HG03439 (cell line): ENCODE measurements at regions not wholly inside any gene's neighbourhood (a gene's known extent, or its start where the extent isn't known, plus 50 kb on each side); places are given as distances from the start of the nearest gene placed in this dataset.
"Not testable (repeated sequence)": the region's sequence is repeated elsewhere in the genome, so short reads cannot be mapped to it uniquely, and the experiment has no call there.

Experiments used
- ATAC-seq: cut with Tn5 transposase; IDR thresholded peaks from one replicate; pipeline ENCODE4 v1.9.1; 2021; ENCODE audit warnings: mild to moderate bottlenecking, moderate library complexity; ENCODE audit not compliant: unreplicated experiment

- ATAC-seq: no peak
Observed at GRCh38 chr5:99089822-99090549, 161.2 kb upstream of the CHD1 start.

GRCh38 chr5:99088309-99088708 is 159.5 kb upstream of the CHD1 start:
- no peak for ATAC-seq

- ATAC-seq: no peak
Observed at GRCh38 chr5:99083197-99083596, 154.4 kb upstream of the CHD1 start.

DNA sequence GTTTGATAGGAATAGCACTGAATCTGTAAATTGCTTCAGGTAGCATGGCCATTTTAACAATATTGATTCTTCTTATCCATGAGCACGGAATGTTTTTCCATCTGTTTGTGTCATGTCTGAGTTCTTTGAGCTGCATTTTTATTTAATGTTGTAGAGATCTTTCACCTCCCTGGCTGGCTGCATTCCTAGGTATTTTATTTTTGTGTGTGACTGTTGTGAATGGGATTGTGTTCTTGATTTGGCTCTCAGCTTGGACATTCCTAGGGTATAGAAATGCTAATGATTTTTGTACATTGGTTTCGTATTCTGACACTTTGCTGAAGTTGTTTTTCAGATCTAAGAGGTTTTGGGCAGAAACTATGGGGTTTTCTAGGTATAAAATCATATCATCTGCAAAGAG is 152.9 kb upstream of the CHD1 start:
- no peak for ATAC-seq

DNA sequence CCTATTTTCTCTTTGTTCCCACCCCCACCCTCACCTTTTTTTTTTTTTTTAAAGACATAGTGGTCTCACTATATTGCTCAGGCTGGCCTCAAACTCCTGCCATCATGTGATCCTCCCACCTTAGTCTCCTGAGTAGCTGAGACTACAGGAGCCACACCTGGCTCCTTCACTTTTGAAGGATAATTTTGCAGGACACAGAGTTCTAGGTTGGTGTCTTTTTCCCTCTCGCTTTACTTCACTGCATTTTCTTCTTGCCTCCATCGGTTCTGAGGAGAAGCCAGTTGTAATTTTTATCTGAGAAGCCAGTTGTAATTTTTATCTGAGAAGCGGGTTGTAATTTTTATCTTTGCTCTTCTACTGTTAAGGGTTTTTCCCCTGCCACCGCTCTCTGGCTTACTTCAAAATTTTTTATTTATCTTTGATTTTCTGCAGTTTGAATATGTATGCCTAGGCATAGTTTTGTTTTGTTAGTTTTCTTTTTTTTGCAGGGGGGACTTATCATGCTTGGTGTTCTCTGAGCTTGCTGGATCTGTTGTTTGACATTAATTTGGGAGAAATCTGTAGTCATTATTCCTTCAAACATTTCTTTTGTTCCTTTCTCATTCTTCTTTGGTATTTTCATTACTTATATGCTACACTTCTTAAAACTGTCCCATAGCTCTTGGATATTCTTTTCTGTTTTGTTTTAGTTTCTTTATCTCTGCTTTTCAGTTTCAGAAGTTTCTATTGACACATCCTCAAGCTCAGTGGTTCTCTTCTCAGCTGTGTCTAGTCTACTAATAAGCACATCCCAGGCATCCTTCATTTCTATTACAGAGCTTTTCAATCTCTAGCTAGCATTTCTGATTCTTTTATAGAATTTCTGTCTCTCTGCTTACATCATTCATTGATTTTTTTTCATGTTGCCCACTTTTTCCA is 148.2 kb upstream of the CHD1 start:
- peak; percentile 77 for ATAC-seq

DNA sequence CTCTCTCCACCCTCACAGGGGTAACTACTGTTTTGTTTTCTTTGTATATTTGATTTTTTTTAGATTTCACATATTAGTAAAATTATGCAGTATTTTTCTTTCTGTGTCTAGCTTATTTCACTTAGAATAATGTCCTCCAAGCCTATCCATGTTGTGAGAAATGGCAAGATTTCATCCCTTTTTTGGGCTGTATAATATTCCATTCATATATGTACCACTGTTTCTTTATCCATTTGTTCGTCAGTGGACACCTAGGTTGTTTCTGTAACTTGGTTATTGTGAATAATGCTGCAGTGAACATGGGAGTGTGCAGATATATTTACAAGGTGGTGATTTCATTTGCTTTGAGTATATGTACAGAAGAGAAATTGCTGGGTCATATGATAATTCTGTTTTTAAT is 144.0 kb upstream of the CHD1 start:
- ATAC-seq: no peak

DNA sequence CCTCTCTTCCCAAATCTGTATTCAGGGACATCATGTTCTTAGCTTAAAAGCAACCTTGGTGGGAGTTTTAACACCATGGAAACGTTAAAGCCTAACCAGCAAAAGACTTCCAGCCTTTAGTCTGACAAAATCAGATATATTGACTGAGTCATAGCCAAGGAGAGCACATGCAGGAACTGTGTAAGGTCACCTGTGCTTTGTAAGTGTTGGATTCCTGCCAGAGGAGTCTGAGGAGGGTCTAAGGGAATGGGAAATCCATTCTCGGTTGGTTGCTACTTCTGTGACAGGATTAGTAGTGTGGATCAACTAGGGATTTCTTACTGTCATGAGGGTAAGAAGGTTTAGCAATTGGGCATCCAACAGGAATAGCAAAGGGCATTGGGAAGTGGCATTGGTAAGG is 142.0 kb upstream of the CHD1 start:
- ATAC-seq: no peak

- no peak for ATAC-seq
Observed at GRCh38 chr5:99070362-99070761, 141.6 kb upstream of the CHD1 start.

DNA sequence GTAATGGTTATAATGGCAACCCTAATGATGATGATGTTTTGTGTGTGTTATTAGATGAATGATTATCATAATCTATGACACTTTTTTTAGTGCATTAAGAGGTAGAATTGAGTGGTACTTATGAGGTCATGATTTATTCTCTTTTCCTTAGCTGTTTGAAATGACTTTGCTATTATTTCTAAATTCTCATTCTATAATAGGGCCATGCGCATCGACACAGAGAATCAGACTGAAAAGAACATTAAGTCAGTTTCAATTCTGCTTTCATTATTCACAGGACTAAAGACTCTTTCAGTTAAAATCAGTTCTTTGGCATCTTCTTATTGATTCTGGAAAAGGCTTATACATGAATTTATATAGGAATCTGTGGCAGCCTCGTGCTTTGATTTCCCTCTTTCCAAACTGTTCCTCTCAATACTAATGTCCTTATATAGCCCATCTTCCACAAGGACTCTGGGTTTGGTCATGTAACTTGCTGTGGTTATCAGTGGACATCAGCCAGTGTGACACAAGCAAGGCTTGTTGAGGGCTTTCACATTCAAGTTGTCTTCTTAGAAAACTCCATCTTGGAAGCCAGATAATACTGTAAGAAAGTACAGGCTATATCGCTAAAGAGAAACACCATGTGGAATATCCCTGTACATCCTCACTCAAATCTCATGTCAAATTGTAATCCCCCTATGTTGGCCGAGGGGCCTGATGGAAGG is 140.3 kb upstream of the CHD1 start:
- peak; percentile 72 for ATAC-seq

- no peak for ATAC-seq
Observed at GRCh38 chr5:99063737-99064136, 134.9 kb upstream of the CHD1 start.

DNA sequence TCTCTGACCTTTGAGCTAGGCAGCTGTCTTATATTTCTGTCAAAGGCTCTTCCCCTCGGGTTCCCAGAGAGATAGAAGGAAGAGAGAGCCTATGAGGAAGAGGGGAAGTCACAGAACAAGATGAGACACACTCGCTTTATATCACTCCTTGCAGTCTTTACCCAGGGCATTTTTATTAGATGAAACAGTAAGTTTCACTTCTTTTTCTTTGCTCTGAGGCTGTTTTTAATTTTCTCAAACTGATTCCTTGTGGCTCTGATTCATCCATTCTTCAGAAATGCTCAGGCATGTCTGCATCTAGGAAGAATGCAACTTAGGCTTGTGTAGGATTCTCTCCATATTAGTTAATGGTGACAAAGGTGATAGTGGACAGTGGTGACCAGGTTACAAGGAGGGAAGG is 132.9 kb upstream of the CHD1 start:
- no peak for ATAC-seq

DNA sequence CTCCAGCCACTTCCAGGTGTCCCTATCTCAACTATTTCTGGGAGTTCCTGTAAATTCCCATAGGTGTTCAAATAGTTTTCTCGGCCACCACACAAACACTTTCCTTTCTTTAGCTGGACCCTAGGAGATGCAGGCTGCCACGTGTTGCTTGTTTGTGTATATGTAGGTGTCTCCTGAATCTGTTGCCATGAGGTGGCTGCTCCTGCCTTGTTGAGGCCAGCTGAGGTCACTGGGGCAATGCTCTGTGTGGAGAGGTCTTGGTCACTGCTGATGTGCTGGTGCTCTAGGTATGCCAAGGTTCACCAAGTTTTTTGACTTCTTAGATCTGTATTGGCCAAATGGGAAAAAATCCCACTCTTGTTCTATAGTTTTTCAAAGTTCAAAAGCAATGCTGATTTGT is 132.5 kb upstream of the CHD1 start:
- ATAC-seq: no peak

DNA sequence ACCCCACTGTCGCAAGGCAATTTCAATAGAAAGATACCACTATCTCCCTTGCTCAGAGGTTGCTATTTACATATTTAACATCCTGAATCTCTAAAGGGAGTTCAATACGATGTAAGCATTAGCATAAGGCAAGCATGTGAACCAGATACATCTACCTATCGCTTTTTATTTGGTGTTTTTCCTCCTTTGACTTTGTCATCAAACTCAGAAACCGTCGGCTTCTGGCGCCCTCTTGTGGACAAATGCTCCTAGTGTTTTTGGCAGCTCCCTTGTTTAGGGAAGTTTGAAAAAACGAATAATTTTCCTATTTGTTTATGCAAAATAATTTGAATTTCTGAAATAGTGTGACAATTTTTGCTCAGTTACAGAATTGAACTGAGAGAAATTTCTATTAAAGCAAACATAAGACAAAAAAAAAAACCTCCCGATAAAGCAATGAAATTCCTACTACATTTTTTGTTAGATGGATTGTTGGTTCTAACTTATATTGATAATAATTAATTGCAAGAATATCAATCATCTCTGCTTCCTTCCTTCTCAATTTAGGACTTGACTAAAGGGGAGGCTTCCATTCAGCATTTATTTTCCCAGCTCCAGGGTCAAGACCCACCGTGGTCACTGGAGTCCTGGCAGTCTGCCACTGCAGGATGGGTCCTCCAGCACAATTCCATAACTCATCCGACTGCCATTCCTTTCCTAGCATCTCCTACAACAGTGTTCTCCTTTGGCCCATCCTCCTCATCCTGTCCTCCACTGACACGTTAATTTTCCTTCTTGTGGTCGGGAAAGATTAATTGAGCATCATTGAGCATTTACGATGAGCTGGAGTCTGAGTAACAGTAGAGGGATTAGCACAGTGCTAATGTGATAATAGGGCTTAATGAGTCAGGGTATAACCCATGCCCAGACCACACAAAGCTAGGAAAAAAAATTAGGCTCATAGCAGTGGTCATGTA is 131.8 kb upstream of the CHD1 start:
- peak; percentile 69 for ATAC-seq

- peak; percentile 65 for ATAC-seq
Observed at GRCh38 chr5:99059685-99060084, 130.9 kb upstream of the CHD1 start.

GRCh38 chr5:99058466-99058865 is 129.7 kb upstream of the CHD1 start:
- ATAC-seq: no peak

- no peak for ATAC-seq
Observed at GRCh38 chr5:99054972-99055371, 126.2 kb upstream of the CHD1 start.

DNA sequence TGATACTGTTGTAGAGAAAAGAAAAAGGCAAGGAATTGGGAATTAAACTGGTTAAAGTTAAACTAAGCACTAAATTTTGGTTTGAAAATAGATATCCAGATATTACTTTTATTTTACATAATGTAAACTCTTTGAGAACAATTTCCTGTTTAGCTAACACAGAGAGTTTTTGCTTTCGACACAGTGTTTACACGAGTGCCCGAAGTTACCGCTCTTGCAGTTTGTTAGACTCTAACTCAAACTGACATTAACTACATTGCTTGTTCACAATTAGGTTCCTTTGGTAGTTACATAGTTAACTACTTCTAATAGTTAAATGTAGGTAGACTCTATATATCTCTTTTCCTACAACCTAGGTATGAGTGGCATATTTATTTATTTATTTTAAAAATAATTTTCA is 117.1 kb upstream of the CHD1 start:
- no peak for ATAC-seq

GRCh38 chr5:99043257-99043656 is 114.5 kb upstream of the CHD1 start:
- ATAC-seq: not testable (repeated sequence)

- no peak for ATAC-seq
Observed at GRCh38 chr5:99037668-99038067, 108.9 kb upstream of the CHD1 start.

DNA sequence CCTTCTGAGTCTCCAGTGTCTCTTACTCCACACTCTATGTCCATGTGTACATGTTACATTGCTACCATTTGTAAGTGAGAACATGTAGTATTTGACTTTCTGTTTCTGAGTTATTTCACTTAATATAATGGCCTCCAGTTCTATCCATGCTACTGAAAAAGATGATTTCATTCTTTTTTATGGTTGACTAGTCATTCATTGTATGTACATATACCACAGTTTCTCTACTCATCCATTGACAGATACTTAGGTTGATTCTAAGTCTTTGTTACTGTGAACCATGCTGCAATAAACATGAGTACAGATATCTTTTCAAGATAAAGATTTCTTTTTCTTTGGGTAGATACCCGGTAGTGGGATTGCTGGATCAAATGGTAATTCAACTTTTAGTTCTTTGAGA is 107.1 kb upstream of the CHD1 start:
- no peak for ATAC-seq
